GM23338 (cell line): ENCODE measurements at regions not wholly inside any gene's neighbourhood (a gene's known extent, or its start where the extent isn't known, plus 50 kb on each side); places are given as distances from the start of the nearest gene placed in this dataset.

ENCODE experiments used
- CREB1 ChIP-seq: fragments of 250-450 bp; sonication (Bioruptor Pico); IDR thresholded peaks from 2 replicates; pipeline ENCODE4 v1.5.0; 2020; ENCODE audit warnings: low read depth, mild to moderate bottlenecking, moderate library complexity
- EZH2 ChIP-seq: fragments of 200-600 bp; sonication (generic); IDR thresholded peaks from one replicate; pipeline ENCODE4 v1.8.0; 2017; ENCODE audit warnings: antibody characterized with exemption, mild to moderate bottlenecking, low read depth; ENCODE audit not compliant: unreplicated experiment
- EZH2phosphoT487 ChIP-seq: fragments of 200-600 bp; sonication (generic); IDR thresholded peaks from one replicate; pipeline ENCODE4 v1.8.1; 2018; ENCODE audit warnings: antibody characterized with exemption; ENCODE audit not compliant: unreplicated experiment
- JUNB ChIP-seq: IDR thresholded peaks from one replicate; pipeline ENCODE4 v1.6.1; 2016; ENCODE audit warnings: antibody characterized with exemption; ENCODE audit not compliant: unreplicated experiment
- POLR2AphosphoS5 ChIP-seq: IDR thresholded peaks from 2 replicates; pipeline ENCODE4 v1.6.1; 2016; ENCODE audit warnings: antibody characterized with exemption, low read depth
- STAT1 ChIP-seq: IDR thresholded peaks from one replicate; pipeline ENCODE4 v1.6.1; 2016; ENCODE audit warnings: antibody characterized with exemption; ENCODE audit not compliant: unreplicated experiment
- ZNF331 ChIP-seq: fragments of 250-450 bp; sonication (Bioruptor Pico); IDR thresholded peaks from 2 replicates; pipeline ENCODE4 v1.5.0; 2020; ENCODE audit warnings: low read depth, mild to moderate bottlenecking, moderate library complexity
- TF ChIP-seq, protein P1 (sequence below), 2 experiments: fragments of 200-600 bp in 1 of 2; sonication (generic) in 1 of 2; conservative IDR thresholded peaks; 2 replicates each; pipeline versions ENCODE4 v1.5.1 to v1.6.1; 2016 to 2017; ENCODE audit warnings: antibody characterized with exemption in 2 of 2, low read depth in 2 of 2, mild to moderate bottlenecking in 2 of 2, moderate library complexity in 1 of 2
- TF ChIP-seq, protein P2 (sequence below): IDR thresholded peaks from one replicate; pipeline ENCODE4 v1.6.1; 2018; ENCODE audit warnings: antibody characterized with exemption; ENCODE audit not compliant: unreplicated experiment
- TF ChIP-seq, protein P3 (sequence below): IDR thresholded peaks from 2 replicates; pipeline ENCODE4 v1.6.1; 2016; ENCODE audit warnings: antibody characterized with exemption
- TF ChIP-seq, protein P4 (sequence below): fragments of 250-450 bp; sonication (Bioruptor Pico); IDR thresholded peaks from 2 replicates; pipeline ENCODE4 v1.5.0; 2020; ENCODE audit warnings: mild to moderate bottlenecking, moderate library complexity

DNA sequence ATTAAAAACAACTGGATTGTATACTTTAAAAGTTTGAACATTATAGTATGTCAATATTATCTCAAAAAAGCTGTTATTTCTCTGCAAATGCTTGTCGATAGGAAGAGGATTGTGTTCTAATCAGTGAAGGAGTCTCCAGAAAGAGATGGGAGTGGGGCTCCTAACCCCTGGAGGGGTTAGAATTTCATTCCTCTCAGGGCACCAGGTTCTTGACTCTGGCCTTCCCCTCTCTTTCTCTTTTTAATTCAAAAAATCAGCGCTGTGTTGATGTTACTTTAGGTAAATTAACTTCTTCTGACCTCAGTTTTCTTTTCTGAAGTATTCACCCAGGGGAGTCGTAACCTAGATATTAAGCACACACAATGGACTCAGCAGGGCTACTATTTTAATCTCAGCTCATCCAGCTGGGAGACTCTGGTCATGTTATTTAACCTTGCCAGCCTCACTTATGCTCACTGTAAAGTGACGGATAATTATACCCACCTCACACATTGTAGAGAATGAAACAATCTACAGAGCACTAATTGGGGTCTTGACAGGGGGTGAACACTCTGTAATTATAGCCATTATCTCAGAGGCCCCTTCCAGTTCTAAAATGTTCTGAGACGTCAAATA, 59.4 kb downstream of the GCC1 start:
- TF ChIP-seq POLR2AphosphoS5: no peak
- TF ChIP-seq, protein P1, sequence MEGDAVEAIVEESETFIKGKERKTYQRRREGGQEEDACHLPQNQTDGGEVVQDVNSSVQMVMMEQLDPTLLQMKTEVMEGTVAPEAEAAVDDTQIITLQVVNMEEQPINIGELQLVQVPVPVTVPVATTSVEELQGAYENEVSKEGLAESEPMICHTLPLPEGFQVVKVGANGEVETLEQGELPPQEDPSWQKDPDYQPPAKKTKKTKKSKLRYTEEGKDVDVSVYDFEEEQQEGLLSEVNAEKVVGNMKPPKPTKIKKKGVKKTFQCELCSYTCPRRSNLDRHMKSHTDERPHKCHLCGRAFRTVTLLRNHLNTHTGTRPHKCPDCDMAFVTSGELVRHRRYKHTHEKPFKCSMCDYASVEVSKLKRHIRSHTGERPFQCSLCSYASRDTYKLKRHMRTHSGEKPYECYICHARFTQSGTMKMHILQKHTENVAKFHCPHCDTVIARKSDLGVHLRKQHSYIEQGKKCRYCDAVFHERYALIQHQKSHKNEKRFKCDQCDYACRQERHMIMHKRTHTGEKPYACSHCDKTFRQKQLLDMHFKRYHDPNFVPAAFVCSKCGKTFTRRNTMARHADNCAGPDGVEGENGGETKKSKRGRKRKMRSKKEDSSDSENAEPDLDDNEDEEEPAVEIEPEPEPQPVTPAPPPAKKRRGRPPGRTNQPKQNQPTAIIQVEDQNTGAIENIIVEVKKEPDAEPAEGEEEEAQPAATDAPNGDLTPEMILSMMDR (conservative IDR thresholded peaks at IDR 0.05; ENCODE audit: low read depth in 2 of 2): no peak
- TF ChIP-seq EZH2phosphoT487: no peak
- no peak for TF ChIP-seq EZH2
- TF ChIP-seq, protein P2, sequence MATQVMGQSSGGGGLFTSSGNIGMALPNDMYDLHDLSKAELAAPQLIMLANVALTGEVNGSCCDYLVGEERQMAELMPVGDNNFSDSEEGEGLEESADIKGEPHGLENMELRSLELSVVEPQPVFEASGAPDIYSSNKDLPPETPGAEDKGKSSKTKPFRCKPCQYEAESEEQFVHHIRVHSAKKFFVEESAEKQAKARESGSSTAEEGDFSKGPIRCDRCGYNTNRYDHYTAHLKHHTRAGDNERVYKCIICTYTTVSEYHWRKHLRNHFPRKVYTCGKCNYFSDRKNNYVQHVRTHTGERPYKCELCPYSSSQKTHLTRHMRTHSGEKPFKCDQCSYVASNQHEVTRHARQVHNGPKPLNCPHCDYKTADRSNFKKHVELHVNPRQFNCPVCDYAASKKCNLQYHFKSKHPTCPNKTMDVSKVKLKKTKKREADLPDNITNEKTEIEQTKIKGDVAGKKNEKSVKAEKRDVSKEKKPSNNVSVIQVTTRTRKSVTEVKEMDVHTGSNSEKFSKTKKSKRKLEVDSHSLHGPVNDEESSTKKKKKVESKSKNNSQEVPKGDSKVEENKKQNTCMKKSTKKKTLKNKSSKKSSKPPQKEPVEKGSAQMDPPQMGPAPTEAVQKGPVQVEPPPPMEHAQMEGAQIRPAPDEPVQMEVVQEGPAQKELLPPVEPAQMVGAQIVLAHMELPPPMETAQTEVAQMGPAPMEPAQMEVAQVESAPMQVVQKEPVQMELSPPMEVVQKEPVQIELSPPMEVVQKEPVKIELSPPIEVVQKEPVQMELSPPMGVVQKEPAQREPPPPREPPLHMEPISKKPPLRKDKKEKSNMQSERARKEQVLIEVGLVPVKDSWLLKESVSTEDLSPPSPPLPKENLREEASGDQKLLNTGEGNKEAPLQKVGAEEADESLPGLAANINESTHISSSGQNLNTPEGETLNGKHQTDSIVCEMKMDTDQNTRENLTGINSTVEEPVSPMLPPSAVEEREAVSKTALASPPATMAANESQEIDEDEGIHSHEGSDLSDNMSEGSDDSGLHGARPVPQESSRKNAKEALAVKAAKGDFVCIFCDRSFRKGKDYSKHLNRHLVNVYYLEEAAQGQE: no peak
- TF ChIP-seq CREB1 (CRISPR knock-in tag): no peak
- no peak for TF ChIP-seq STAT1
- TF ChIP-seq, protein P3, sequence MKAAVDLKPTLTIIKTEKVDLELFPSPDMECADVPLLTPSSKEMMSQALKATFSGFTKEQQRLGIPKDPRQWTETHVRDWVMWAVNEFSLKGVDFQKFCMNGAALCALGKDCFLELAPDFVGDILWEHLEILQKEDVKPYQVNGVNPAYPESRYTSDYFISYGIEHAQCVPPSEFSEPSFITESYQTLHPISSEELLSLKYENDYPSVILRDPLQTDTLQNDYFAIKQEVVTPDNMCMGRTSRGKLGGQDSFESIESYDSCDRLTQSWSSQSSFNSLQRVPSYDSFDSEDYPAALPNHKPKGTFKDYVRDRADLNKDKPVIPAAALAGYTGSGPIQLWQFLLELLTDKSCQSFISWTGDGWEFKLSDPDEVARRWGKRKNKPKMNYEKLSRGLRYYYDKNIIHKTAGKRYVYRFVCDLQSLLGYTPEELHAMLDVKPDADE: no peak
- no peak for TF ChIP-seq JUNB
- no peak for TF ChIP-seq ZNF331 (CRISPR knock-in tag)
- TF ChIP-seq, protein P4, sequence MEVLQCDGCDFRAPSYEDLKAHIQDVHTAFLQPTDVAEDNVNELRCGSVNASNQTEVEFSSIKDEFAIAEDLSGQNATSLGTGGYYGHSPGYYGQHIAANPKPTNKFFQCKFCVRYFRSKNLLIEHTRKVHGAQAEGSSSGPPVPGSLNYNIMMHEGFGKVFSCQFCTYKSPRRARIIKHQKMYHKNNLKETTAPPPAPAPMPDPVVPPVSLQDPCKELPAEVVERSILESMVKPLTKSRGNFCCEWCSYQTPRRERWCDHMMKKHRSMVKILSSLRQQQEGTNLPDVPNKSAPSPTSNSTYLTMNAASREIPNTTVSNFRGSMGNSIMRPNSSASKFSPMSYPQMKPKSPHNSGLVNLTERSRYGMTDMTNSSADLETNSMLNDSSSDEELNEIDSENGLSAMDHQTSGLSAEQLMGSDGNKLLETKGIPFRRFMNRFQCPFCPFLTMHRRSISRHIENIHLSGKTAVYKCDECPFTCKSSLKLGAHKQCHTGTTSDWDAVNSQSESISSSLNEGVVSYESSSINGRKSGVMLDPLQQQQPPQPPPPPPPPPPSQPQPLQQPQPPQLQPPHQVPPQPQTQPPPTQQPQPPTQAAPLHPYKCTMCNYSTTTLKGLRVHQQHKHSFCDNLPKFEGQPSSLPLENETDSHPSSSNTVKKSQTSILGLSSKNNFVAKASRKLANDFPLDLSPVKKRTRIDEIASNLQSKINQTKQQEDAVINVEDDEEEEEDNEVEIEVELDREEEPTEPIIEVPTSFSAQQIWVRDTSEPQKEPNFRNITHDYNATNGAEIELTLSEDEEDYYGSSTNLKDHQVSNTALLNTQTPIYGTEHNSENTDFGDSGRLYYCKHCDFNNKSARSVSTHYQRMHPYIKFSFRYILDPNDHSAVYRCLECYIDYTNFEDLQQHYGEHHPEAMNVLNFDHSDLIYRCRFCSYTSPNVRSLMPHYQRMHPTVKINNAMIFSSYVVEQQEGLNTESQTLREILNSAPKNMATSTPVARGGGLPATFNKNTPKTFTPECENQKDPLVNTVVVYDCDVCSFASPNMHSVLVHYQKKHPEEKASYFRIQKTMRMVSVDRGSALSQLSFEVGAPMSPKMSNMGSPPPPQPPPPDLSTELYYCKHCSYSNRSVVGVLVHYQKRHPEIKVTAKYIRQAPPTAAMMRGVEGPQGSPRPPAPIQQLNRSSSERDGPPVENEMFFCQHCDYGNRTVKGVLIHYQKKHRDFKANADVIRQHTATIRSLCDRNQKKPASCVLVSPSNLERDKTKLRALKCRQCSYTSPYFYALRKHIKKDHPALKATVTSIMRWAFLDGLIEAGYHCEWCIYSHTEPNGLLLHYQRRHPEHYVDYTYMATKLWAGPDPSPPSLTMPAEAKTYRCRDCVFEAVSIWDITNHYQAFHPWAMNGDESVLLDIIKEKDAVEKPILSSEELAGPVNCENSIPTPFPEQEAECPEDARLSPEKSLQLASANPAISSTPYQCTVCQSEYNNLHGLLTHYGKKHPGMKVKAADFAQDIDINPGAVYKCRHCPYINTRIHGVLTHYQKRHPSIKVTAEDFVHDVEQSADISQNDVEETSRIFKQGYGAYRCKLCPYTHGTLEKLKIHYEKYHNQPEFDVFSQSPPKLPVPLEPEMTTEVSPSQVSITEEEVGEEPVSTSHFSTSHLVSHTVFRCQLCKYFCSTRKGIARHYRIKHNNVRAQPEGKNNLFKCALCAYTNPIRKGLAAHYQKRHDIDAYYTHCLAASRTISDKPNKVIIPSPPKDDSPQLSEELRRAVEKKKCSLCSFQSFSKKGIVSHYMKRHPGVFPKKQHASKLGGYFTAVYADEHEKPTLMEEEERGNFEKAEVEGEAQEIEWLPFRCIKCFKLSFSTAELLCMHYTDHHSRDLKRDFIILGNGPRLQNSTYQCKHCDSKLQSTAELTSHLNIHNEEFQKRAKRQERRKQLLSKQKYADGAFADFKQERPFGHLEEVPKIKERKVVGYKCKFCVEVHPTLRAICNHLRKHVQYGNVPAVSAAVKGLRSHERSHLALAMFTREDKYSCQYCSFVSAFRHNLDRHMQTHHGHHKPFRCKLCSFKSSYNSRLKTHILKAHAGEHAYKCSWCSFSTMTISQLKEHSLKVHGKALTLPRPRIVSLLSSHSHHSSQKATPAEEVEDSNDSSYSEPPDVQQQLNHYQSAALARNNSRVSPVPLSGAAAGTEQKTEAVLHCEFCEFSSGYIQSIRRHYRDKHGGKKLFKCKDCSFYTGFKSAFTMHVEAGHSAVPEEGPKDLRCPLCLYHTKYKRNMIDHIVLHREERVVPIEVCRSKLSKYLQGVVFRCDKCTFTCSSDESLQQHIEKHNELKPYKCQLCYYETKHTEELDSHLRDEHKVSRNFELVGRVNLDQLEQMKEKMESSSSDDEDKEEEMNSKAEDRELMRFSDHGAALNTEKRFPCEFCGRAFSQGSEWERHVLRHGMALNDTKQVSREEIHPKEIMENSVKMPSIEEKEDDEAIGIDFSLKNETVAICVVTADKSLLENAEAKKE (CRISPR knock-in tag): no peak
